Osteoblast (primary cell): ENCODE measurements at regions not wholly inside any gene's neighbourhood (a gene's known extent, or its start where the extent isn't known, plus 50 kb on each side); places are given as distances from the start of the nearest gene placed in this dataset.

Experiments
- DNase-seq: peaks from one replicate; pipeline ENCODE4 v3.0.0; 2011; ENCODE audit warnings: low spot score, mixed read lengths; ENCODE audit not compliant: insufficient read length; ENCODE audit errors: missing footprints
- H2AFZ ChIP-seq: 2 replicates; pipeline ENCODE4 v1.6.0; 2011; ENCODE audit warnings: mild to moderate bottlenecking, low read length
- H3K27ac ChIP-seq: 2 replicates; pipeline ENCODE4 v1.5.1; 2011; ENCODE audit warnings: mild to moderate bottlenecking, low read depth, low read length, moderate library complexity
- H3K27me3 ChIP-seq: 2 replicates; pipeline ENCODE4 v1.6.0; 2012; ENCODE audit warnings: mild to moderate bottlenecking, control low read depth, inconsistent platforms, low read length, moderate library complexity; ENCODE audit not compliant: insufficient read depth
- H3K36me3 ChIP-seq: 2 replicates; pipeline ENCODE4 v1.5.1; 2011; ENCODE audit warnings: mild to moderate bottlenecking, low read length, control low read depth, moderate library complexity; ENCODE audit not compliant: insufficient read depth
- H3K4me1 ChIP-seq: 2 replicates; pipeline ENCODE4 v1.5.1; 2011; ENCODE audit warnings: mild to moderate bottlenecking, low read length, control low read depth, moderate library complexity; ENCODE audit not compliant: insufficient read depth
- H3K4me2 ChIP-seq: 2 replicates; pipeline ENCODE4 v1.6.0; 2011; ENCODE audit warnings: mild to moderate bottlenecking, low read length; ENCODE audit not compliant: insufficient read depth
- H3K4me3 ChIP-seq: fragments of 200-600 bp; sonication (generic); 3 replicates; pipeline ENCODE4 v1.5.1; 2012; ENCODE audit warnings: mild to moderate bottlenecking, low read length, inconsistent platforms; ENCODE audit not compliant: insufficient read depth
- H3K79me2 ChIP-seq: 2 replicates; pipeline ENCODE4 v1.6.0; 2012; ENCODE audit warnings: mild to moderate bottlenecking, low read length, control low read depth, inconsistent platforms; ENCODE audit not compliant: insufficient read depth
- H3K9me3 ChIP-seq: 2 replicates; pipeline ENCODE4 v1.5.1; 2011; ENCODE audit warnings: low read depth, low read length, control low read depth
- H4K20me1 ChIP-seq: 2 replicates; pipeline ENCODE4 v1.6.0; 2012; ENCODE audit warnings: mild to moderate bottlenecking, low read length, control low read depth; ENCODE audit not compliant: insufficient read depth
- TF ChIP-seq, protein P1 (sequence below): IDR thresholded peaks from 2 replicates; pipeline ENCODE4 v1.5.1; 2011; ENCODE audit warnings: mild to moderate bottlenecking, low read depth, low read length, moderate library complexity; ENCODE audit errors: extremely low read depth

DNA sequence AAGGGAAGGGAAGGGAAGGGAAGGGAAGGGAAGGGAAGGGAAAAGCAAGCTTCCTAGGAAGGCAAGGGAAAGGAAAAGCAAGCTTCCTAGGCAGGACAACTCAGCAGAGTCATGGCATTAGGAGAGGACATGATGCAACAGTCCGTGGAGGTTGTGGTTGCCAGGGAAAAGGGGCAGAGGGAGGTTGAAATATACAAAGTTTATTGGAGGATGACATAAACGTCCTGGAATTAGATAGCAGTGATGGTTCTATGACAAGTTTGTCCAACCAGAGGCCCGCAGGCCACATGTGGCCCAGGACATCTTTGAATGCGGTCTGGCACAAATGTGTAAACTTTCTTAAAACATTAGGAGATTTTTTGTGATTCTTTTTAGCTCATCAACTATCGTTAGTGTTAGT, 59.8 kb upstream of the OPN4 start:
- Histone ChIP-seq H3K27ac (no peak overlapping the region), H3K9me3 (no peaks in the 10 kb centered on the region), H3K36me3 (no peaks in the 10 kb centered on the region), H4K20me1 (no peaks in the 10 kb centered on the region), H3K4me3 (no peak overlapping the region), H2AFZ (peak overlapping the region; percentile 2), H3K79me2 (no peaks in the 10 kb centered on the region), H3K4me2 (no peak overlapping the region), H3K4me1 (peaks cover 13% of the 10 kb centered on the region), H3K27me3 (no peaks in the 10 kb centered on the region)
- TF ChIP-seq, protein P1, sequence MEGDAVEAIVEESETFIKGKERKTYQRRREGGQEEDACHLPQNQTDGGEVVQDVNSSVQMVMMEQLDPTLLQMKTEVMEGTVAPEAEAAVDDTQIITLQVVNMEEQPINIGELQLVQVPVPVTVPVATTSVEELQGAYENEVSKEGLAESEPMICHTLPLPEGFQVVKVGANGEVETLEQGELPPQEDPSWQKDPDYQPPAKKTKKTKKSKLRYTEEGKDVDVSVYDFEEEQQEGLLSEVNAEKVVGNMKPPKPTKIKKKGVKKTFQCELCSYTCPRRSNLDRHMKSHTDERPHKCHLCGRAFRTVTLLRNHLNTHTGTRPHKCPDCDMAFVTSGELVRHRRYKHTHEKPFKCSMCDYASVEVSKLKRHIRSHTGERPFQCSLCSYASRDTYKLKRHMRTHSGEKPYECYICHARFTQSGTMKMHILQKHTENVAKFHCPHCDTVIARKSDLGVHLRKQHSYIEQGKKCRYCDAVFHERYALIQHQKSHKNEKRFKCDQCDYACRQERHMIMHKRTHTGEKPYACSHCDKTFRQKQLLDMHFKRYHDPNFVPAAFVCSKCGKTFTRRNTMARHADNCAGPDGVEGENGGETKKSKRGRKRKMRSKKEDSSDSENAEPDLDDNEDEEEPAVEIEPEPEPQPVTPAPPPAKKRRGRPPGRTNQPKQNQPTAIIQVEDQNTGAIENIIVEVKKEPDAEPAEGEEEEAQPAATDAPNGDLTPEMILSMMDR: no peak
- peak; percentile 88 for DNase-seq

DNA sequence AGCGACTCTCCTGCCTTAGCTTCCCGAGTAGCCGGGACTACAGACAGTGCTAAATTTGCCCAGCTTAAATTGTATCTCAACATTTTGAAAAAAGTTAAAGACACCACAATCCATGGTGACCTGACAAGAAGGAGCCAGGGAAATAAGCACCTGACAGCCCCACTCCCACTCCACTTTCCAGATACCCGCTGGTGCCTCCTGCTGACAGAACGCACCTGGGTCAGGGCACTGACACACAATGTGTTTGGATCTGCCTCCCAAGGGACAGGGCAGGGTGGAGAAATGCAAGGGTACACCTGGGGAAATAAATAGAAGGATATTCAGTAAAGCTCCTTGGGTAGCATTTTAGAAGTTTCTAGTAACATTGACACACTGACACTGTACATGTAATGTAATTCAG, 58.9 kb upstream of the OPN4 start:
- Histone ChIP-seq H3K36me3 (no peaks in the 10 kb centered on the region), H3K4me1 (peaks cover 20% of the 10 kb centered on the region), H3K79me2 (no peaks in the 10 kb centered on the region), H3K9me3 (no peaks in the 10 kb centered on the region), H3K27me3 (no peaks in the 10 kb centered on the region), H3K27ac (no peak overlapping the region), H2AFZ (no peak overlapping the region), H4K20me1 (no peaks in the 10 kb centered on the region), H3K4me2 (no peak overlapping the region), H3K4me3 (no peak overlapping the region)
- DNase-seq: peak; percentile 53
- TF ChIP-seq, protein P1: no peak

GRCh38 chr10:86596266-86596665, 58.1 kb upstream of the OPN4 start:
- no peaks in the 10 kb centered on the region for H3K27me3 ChIP-seq
- H3K27ac ChIP-seq: no peak overlapping the region
- H2AFZ ChIP-seq: no peak overlapping the region
- no peaks in the 10 kb centered on the region for H3K9me3 ChIP-seq
- peaks cover 23% of the 10 kb centered on the region for H3K4me1 ChIP-seq
- no peaks in the 10 kb centered on the region for H3K36me3 ChIP-seq
- H4K20me1 ChIP-seq: no peaks in the 10 kb centered on the region
- DNase-seq: no peak
- no peaks in the 10 kb centered on the region for H3K79me2 ChIP-seq
- TF ChIP-seq, protein P1: no peak
- no peak overlapping the region for H3K4me2 ChIP-seq
- no peak overlapping the region for H3K4me3 ChIP-seq

- peaks cover 23% of the 10 kb centered on the region for H3K4me1 ChIP-seq
- H2AFZ ChIP-seq: no peak overlapping the region
- H3K4me3 ChIP-seq: no peak overlapping the region
- H3K9me3 ChIP-seq: no peaks in the 10 kb centered on the region
- no peaks in the 10 kb centered on the region for H3K79me2 ChIP-seq
- TF ChIP-seq, protein P1: no peak
- no peaks in the 10 kb centered on the region for H3K36me3 ChIP-seq
- H3K4me2 ChIP-seq: no peak overlapping the region
- no peaks in the 10 kb centered on the region for H3K27me3 ChIP-seq
- no peaks in the 10 kb centered on the region for H4K20me1 ChIP-seq
- no peak overlapping the region for H3K27ac ChIP-seq
- no peak for DNase-seq
Observed at GRCh38 chr10:86597306-86597705, 57.0 kb upstream of the OPN4 start.
